Endodermal cell (in vitro differentiated cells): ENCODE measurements at regions not wholly inside any gene's neighbourhood (a gene's known extent, or its start where the extent isn't known, plus 50 kb on each side); places are given as distances from the start of the nearest gene placed in this dataset.
A peak's percentile ranks its signal among the peaks of the same experiment; 100 is the strongest.

Experiments
- DNase-seq: peaks from one replicate; pipeline ENCODE4 v3.0.0-alpha.2; 2017
- H3K27ac ChIP-seq: 2 replicates; pipeline ENCODE4 v1.5.1; 2013; ENCODE audit warnings: mild to moderate bottlenecking, low read depth, low read length, moderate library complexity
- H3K27me3 ChIP-seq: 2 replicates; pipeline ENCODE4 v1.6.1; 2013; ENCODE audit warnings: mild to moderate bottlenecking, low read length, moderate library complexity; ENCODE audit not compliant: insufficient read depth, control insufficient read depth, poor library complexity, severe bottlenecking
- H3K36me3 ChIP-seq: 2 replicates; pipeline ENCODE4 v1.7.0; 2013; ENCODE audit warnings: mild to moderate bottlenecking, low read length, moderate library complexity; ENCODE audit not compliant: control insufficient read depth, insufficient read depth
- H3K4me1 ChIP-seq: one replicate; pipeline ENCODE4 v1.7.0; 2013; ENCODE audit warnings: low read length; ENCODE audit not compliant: control insufficient read depth, insufficient read depth
- H3K4me3 ChIP-seq: 2 replicates; pipeline ENCODE4 v1.5.1; 2013; ENCODE audit warnings: mild to moderate bottlenecking, low read length, moderate library complexity
- H3K9ac ChIP-seq: 2 replicates; pipeline ENCODE4 v1.6.1; 2013; ENCODE audit warnings: mild to moderate bottlenecking, low read length, moderate library complexity; ENCODE audit not compliant: poor library complexity, severe bottlenecking; ENCODE audit errors: extremely low read depth
- H3K9me3 ChIP-seq: 2 replicates; pipeline ENCODE4 v1.6.1; 2013; ENCODE audit warnings: mild to moderate bottlenecking, low read length, moderate library complexity; ENCODE audit not compliant: control insufficient read depth
- H3K27ac Mint-ChIP-seq: 2 replicates; pipeline ENCODE4 v1.8.0; 2020; ENCODE audit warnings: mixed read lengths
- H3K27me3 Mint-ChIP-seq: 2 replicates; pipeline ENCODE4 v1.8.0; 2021; ENCODE audit warnings: mild to moderate bottlenecking, mixed read lengths; ENCODE audit not compliant: insufficient read depth
- H3K36me3 Mint-ChIP-seq: 2 replicates; pipeline ENCODE4 v1.8.0; 2020; ENCODE audit warnings: low read depth, mixed read lengths
- H3K4me1 Mint-ChIP-seq: 2 replicates; pipeline ENCODE4 v1.8.0; 2020; ENCODE audit warnings: mixed read lengths
- H3K4me3 Mint-ChIP-seq: 2 replicates; pipeline ENCODE4 v1.8.0; 2020; ENCODE audit warnings: mild to moderate bottlenecking, moderate library complexity, mixed read lengths
- H3K9me3 Mint-ChIP-seq: 2 replicates; pipeline ENCODE4 v1.8.0; 2020; ENCODE audit warnings: mild to moderate bottlenecking, mixed read lengths
- CTCF ChIP-seq: fragments of 200-600 bp; sonication (generic); conservative IDR thresholded peaks from 2 replicates; pipeline ENCODE4 v1.5.0; 2021; ENCODE audit warnings: antibody characterized with exemption, mild to moderate bottlenecking
- WGBS, 2 experiments: methylation state at CpG; one replicate each; pipeline versions ENCODE4 v1.1.5 to v1.1.7; 2013; ENCODE audit warnings: missing lambda C conversion rate in 2 of 2, mixed read lengths in 1 of 2; ENCODE audit not compliant: insufficient coverage in 1 of 2, insufficient read length in 1 of 2; 5-methylcytosine and 5-hydroxymethylcytosine counted together

- no peaks in the 10 kb centered on the region for H3K9me3 Mint-ChIP-seq
- no peak for DNase-seq
- Histone ChIP-seq H3K27me3 (no peaks in the 10 kb centered on the region), H3K4me3 (no peak overlapping the region), H3K4me1 (peaks cover 9% of the 10 kb centered on the region), H3K9ac (no peak overlapping the region), H3K36me3 (no peaks in the 10 kb centered on the region), H3K9me3 (no peaks in the 10 kb centered on the region), H3K27ac (no peak overlapping the region)
- H3K27ac Mint-ChIP-seq: no peak overlapping the region
- WGBS, 2 experiments: 92 to 100% methylated on average over 2 to 5 of the region's 5 CpGs
- H3K27me3 Mint-ChIP-seq: peaks cover 2% of the 10 kb centered on the region
- no peaks in the 10 kb centered on the region for H3K36me3 Mint-ChIP-seq
- H3K4me1 Mint-ChIP-seq: peaks cover 21% of the 10 kb centered on the region
- no peak overlapping the region for H3K4me3 Mint-ChIP-seq
- TF ChIP-seq CTCF: peak; percentile 18
Measured at GRCh38 chr13:44770951-44771350, 194.8 kb upstream of the TSC22D1 start.

- Histone ChIP-seq H3K27me3 (no peaks in the 10 kb centered on the region), H3K36me3 (no peaks in the 10 kb centered on the region), H3K9ac (no peak overlapping the region), H3K4me1 (peaks cover 14% of the 10 kb centered on the region), H3K4me3 (no peak overlapping the region), H3K9me3 (no peaks in the 10 kb centered on the region), H3K27ac (no peak overlapping the region)
- peaks cover 27% of the 10 kb centered on the region for H3K4me1 Mint-ChIP-seq
- WGBS, 2 experiments: 95 to 100% methylated on average over 2 to 3 of the region's 3 CpGs
- H3K4me3 Mint-ChIP-seq: no peak overlapping the region
- H3K27me3 Mint-ChIP-seq: peaks cover 1% of the 10 kb centered on the region
- TF ChIP-seq CTCF: no peak
- no peak overlapping the region for H3K27ac Mint-ChIP-seq
- H3K36me3 Mint-ChIP-seq: no peaks in the 10 kb centered on the region
- DNase-seq: no peak
- no peaks in the 10 kb centered on the region for H3K9me3 Mint-ChIP-seq
Measured at GRCh38 chr13:44769686-44770085, 193.6 kb upstream of the TSC22D1 start.

DNA sequence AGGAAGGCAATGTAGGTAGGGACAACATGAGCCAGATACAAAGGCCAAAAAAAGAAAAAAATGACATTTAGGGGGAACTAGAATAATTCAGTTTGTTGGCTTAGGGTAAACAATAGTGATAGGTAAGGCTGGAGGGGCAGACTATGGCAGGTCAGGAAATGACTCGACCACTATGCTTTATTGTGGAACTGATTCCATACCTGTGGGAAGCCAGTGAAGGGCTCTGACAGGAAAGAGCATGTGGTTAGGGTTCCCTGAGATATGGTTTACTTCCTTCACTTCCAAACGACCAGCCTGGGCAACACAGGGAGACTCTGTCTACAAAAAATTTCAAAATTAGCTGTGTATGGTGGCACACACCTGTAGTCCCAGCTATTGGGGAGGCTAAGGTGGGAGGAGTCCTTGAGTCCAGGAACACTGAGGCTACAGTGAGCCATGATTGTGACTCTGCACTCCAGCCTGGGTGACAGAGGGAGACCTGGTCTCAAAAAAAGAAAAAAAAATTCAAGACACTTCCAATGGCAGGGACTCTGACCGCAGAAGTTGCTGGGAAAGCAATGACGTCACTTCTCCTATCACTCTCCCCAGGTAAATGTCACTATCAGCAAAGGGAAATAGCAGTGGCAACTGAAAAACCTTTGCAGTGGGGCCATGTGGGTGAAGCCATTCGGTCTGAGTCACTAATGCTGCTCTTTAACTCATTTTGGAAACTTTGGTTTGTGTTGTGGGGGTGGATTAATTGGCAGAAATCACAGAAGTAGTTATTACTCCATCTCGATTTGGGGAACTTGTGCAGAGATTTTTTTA, 192.8 kb upstream of the TSC22D1 start:
- no peaks in the 10 kb centered on the region for H3K36me3 ChIP-seq
- no peaks in the 10 kb centered on the region for H3K9me3 ChIP-seq
- Mint-ChIP-seq H3K4me1 (peaks cover 34% of the 10 kb centered on the region), H3K36me3 (no peaks in the 10 kb centered on the region), H3K27me3 (no peaks in the 10 kb centered on the region), H3K9me3 (no peaks in the 10 kb centered on the region), H3K27ac (no peak overlapping the region), H3K4me3 (no peak overlapping the region)
- peaks cover 19% of the 10 kb centered on the region for H3K4me1 ChIP-seq
- DNase-seq: no peak
- 73 to 80% methylated on average over 5 to 6 of the region's 6 CpGs for WGBS, 2 experiments
- H3K27me3 ChIP-seq: no peaks in the 10 kb centered on the region
- H3K4me3 ChIP-seq: no peak overlapping the region
- no peak overlapping the region for H3K9ac ChIP-seq
- no peak overlapping the region for H3K27ac ChIP-seq
- TF ChIP-seq CTCF: no peak
